ENCODE measurements at regions not wholly inside any gene's neighbourhood (a gene's known extent, or its start where the extent isn't known, plus 50 kb on each side); places are given as distances from the start of the nearest gene placed in this dataset.
A peak's percentile ranks its signal among the peaks of the same experiment; 100 is the strongest.

GRCh38 chrX:10726647-10727046, 106.3 kb upstream of the MID1 start:
- peak; percentile 41 for TF ChIP-seq MAFK (IDR thresholded peaks at IDR 0.05; ENCODE audit: partially characterized antibody)
- no peak for TF ChIP-seq CTCF (IDR thresholded peaks at IDR 0.05)
- TF ChIP-seq BCL3 (IDR thresholded peaks at IDR 0.05), result no peak
- no peak for TF ChIP-seq RAD21 (conservative IDR thresholded peaks at IDR 0.05 in 1 of 2, IDR thresholded peaks at IDR 0.05 in 1 of 2)
- no peak for TF ChIP-seq E2F6 (IDR thresholded peaks at IDR 0.05; ENCODE audit: borderline replicate concordance, low read depth)
- TF ChIP-seq POLR2A (IDR thresholded peaks at IDR 0.05; ENCODE audit: low read length), result no peak
- no peak for TF ChIP-seq HDAC2 (IDR thresholded peaks at IDR 0.05)
- no peak for TF ChIP-seq NR3C1 (IDR thresholded peaks at IDR 0.05)
- no peak for TF ChIP-seq REST (IDR thresholded peaks at IDR 0.05)
- TF ChIP-seq SMC3 (IDR thresholded peaks at IDR 0.05), result no peak
